ENCODE measurements at regions not wholly inside any gene's neighbourhood (a gene's known extent, or its start where the extent isn't known, plus 50 kb on each side); places are given as distances from the start of the nearest gene placed in this dataset.
"Not testable (repeated sequence)": the region's sequence is repeated elsewhere in the genome, so short reads cannot be mapped to it uniquely, and the experiment has no call there.

DNA sequence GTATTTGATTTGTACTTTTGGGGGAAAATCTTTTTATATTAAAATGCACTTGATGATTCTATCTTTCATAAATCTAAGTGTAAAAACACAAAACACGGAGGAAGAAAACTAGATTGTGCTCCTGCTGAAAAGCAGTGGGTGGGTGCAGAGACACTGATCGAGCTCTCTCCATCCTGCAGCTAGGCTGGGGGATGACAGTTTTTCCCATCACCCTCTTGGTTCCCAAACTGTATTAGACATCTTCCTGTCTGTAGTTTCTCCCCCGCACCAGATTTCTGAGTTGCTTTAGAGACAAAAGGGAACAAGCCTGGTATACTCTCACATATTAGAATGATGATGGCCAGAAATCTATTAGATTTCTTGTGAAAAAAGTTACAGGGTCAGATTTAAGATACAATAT, 99.6 kb downstream of the FAM114A2 start:
- TF ChIP-seq, protein P1, sequence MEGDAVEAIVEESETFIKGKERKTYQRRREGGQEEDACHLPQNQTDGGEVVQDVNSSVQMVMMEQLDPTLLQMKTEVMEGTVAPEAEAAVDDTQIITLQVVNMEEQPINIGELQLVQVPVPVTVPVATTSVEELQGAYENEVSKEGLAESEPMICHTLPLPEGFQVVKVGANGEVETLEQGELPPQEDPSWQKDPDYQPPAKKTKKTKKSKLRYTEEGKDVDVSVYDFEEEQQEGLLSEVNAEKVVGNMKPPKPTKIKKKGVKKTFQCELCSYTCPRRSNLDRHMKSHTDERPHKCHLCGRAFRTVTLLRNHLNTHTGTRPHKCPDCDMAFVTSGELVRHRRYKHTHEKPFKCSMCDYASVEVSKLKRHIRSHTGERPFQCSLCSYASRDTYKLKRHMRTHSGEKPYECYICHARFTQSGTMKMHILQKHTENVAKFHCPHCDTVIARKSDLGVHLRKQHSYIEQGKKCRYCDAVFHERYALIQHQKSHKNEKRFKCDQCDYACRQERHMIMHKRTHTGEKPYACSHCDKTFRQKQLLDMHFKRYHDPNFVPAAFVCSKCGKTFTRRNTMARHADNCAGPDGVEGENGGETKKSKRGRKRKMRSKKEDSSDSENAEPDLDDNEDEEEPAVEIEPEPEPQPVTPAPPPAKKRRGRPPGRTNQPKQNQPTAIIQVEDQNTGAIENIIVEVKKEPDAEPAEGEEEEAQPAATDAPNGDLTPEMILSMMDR (conservative IDR thresholded peaks at IDR 0.05; ENCODE audit: low read depth, low read length) = no peak
- no peak overlapping the region for H3K4me3 ChIP-seq (ENCODE audit: low read depth, low read length)
- no peak for DNase-seq (ENCODE audit: low read depth)

DNA sequence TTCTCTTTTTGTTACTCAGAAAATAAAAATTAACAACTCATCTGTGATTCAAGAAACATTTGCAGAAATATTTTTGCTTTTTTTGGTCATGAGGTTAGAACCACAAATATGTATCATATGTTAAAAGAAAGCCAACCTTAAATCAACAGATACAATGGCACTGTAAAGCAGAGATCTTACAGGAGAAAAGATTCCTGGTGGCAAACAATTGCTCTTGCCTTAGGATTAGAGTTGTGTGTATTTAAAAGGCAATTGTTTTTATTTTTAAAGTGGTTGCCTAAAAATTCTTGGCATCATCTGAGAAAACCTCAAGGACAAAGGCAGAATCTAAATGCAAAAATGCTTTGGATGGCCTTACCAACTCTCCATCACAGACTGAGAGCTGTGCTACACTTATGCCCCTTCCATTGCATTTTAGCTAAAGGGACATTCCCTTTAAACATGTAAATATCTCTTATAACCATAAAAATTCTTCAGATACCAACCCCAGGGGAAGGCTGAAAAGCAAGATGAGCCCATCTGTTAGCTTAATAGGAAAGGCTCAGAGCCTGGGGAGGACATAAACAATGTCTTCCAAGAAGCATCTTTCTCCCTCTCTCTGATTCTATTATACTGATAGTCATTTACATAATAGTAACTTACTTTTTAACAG, 100.4 kb downstream of the FAM114A2 start:
- TF ChIP-seq, protein P1 (conservative IDR thresholded peaks at IDR 0.05; ENCODE audit: low read depth, low read length) = no peak
- no peak for DNase-seq (ENCODE audit: low read depth)
- H3K4me3 ChIP-seq (ENCODE audit: low read depth, low read length) = no peak overlapping the region

DNA sequence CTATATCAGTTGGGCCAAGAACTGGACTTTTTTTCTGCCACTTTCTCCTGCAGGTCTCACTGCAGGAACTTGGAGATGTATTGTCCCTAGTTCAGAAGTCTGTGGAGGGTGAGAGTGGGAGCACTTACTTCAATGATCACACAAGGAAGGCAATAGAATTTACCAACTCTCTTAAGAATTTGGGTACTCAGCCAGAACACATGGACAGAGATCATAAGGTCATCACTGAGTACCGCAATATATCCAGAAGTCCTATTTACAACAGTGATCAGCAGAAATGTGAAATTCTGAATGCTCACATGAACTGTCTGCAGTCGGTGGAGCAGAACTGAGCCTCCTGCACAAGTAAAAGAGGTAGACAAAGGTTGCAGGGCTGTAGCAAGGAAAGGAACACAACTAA, 101.0 kb downstream of the FAM114A2 start:
- H3K4me3 ChIP-seq (ENCODE audit: low read depth, low read length) = no peak overlapping the region
- no peak for DNase-seq (ENCODE audit: low read depth)
- TF ChIP-seq, protein P1 (conservative IDR thresholded peaks at IDR 0.05; ENCODE audit: low read depth, low read length) = no peak

DNA sequence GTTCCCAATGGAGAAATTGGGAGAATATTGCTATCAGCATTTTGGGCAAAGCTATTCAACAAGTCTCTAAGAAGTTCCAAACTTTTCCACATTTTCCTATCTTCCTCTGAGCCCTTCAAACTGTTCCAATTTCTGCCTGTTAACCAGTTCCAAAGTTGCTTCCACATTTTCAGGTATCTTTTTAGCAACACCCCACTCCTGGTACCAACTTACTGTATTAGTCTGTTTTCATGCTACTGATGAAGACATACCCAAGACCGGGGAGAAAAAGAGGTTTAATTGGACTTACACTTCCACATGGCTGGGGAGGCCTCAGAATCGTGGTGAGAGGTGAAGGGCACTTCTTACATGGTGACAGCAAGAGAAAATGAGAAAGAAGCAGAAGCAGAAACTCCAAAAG, 103.6 kb downstream of the FAM114A2 start:
- not testable (repeated sequence) for H3K4me3 ChIP-seq (ENCODE audit: low read depth, low read length); DNase-seq (ENCODE audit: low read depth)

DNA sequence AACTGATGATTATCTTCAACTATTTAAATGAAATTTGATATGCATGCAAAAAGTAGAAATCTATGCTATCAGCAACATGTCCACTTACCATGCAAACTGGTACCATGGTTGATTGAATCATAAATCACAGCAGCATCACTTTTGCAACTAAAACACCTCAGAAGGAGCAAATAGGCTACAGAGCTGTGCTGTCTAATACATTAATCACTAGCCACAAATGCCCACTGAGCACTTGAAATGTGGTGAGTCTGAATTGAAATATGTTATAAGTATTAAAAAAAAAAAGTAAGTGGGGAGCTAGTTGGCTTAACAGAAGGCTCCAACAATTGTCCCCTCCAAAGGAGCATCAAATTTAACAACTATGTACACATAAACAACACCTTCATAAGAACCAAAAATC, 112.5 kb downstream of the FAM114A2 start:
- no peak for DNase-seq (ENCODE audit: low read depth)
- TF ChIP-seq, protein P1 (conservative IDR thresholded peaks at IDR 0.05; ENCODE audit: low read depth, low read length) = no peak
- no peak overlapping the region for H3K4me3 ChIP-seq (ENCODE audit: low read depth, low read length)

DNA sequence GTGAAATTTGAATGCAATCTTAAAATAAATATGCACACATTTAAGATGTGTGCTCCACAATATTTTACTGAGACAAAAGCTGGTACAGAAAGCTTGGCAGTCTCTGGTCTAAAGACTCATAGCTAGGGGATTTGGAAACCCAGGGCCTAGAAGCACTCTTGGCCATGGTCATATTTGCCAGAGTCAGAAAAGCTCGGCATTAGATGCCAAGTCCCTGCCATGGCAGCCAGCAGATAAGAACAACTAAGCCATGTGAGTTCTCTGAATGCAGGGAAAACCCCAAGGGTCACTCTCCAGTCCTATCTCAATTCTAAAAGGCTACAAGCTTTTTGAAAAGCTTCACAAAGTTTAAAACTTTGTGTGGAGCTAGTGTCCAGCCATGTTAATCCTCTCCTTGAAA, 119.5 kb downstream of the FAM114A2 start:
- TF ChIP-seq, protein P1 (conservative IDR thresholded peaks at IDR 0.05; ENCODE audit: low read depth, low read length) = no peak
- no peak for DNase-seq (ENCODE audit: low read depth)
- no peak overlapping the region for H3K4me3 ChIP-seq (ENCODE audit: low read depth, low read length)

DNA sequence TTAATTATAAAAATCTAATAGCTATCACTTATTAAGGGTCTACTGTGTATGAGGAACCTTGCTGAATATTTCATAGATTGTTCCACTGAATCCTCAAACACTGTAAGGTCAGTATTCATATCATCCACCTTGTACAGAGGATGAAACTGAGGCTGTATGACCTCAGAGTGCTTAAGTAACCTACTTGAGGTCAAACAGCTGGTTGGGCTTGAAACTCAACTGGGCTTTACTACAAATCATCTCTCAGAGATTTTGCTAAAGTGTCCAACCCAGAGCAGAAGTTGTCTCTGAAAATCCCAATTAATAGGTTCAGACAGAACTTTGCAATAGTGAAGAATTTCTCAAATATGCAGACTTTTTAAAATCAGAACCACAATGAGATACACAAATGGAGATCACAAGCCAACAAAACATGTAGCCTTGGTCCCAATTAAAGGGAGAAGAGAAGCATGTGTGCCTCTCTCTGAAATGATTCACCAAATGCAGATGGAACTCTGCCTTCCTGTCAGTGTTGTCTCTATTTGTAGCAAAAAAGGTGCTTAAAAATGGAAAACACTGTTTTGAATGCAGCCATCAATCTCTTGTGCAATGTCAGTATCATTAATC, 131.4 kb downstream of the FAM114A2 start:
- H3K4me3 ChIP-seq (ENCODE audit: low read depth, low read length) = no peak overlapping the region
- DNase-seq (ENCODE audit: low read depth) = no peak
- TF ChIP-seq, protein P1 (conservative IDR thresholded peaks at IDR 0.05; ENCODE audit: low read depth, low read length) = no peak

All from choroid plexus epithelial cell (primary cell).